H9 (cell line): ENCODE measurements at regions not wholly inside any gene's neighbourhood (a gene's known extent, or its start where the extent isn't known, plus 50 kb on each side); places are given as distances from the start of the nearest gene placed in this dataset.

Experiments
- DNase-seq: peaks from one replicate; pipeline ENCODE4 v3.0.0-alpha.2; 2017
- H2AFZ ChIP-seq: one replicate; pipeline ENCODE4 v1.6.1; 2013; ENCODE audit warnings: mild to moderate bottlenecking, low read length, control low read depth, moderate library complexity
- H2AK5ac ChIP-seq: 2 replicates; pipeline ENCODE4 v1.6.1; 2013; ENCODE audit warnings: low read length, control low read depth, mixed read lengths; ENCODE audit not compliant: insufficient read length
- H2BK120ac ChIP-seq: one replicate; pipeline ENCODE4 v1.6.1; 2013; ENCODE audit warnings: low read depth, mild to moderate bottlenecking, low read length, control low read depth, inconsistent platforms; ENCODE audit not compliant: poor library complexity, severe bottlenecking
- H2BK12ac ChIP-seq: 2 replicates; pipeline ENCODE4 v1.6.1; 2013; ENCODE audit warnings: low read length, control low read depth, mixed read lengths, low read depth; ENCODE audit not compliant: insufficient read length
- H2BK15ac ChIP-seq: 2 replicates; pipeline ENCODE4 v1.6.1; 2013; ENCODE audit warnings: low read depth, low read length, control low read depth
- H2BK20ac ChIP-seq: one replicate; pipeline ENCODE4 v1.6.1; 2013; ENCODE audit warnings: low read depth, mild to moderate bottlenecking, low read length, control low read depth, inconsistent platforms; ENCODE audit not compliant: poor library complexity, severe bottlenecking
- H2BK5ac ChIP-seq: 2 replicates; pipeline ENCODE4 v1.6.1; 2013; ENCODE audit warnings: low read length, control low read depth, mixed read lengths; ENCODE audit not compliant: insufficient read length
- H3K14ac ChIP-seq: 2 replicates; pipeline ENCODE4 v1.6.1; 2013; ENCODE audit warnings: low read length, control low read depth; ENCODE audit not compliant: insufficient read depth
- H3K18ac ChIP-seq: 2 replicates; pipeline ENCODE4 v1.6.1; 2013; ENCODE audit warnings: low read depth, mild to moderate bottlenecking, mixed read lengths, low read length, control low read depth; ENCODE audit not compliant: insufficient read length
- H3K23ac ChIP-seq: 2 replicates; pipeline ENCODE4 v1.6.1; 2013; ENCODE audit warnings: low read length, control low read depth, mixed read lengths, low read depth; ENCODE audit not compliant: insufficient read length
- H3K23me2 ChIP-seq: 2 replicates; pipeline ENCODE4 v1.6.1; 2013; ENCODE audit warnings: low read depth, mild to moderate bottlenecking, mixed read lengths, low read length, control low read depth; ENCODE audit not compliant: insufficient read length, poor library complexity, severe bottlenecking
- H3K27ac ChIP-seq: 2 replicates; pipeline ENCODE4 v1.5.1; 2013; ENCODE audit warnings: low read length, control low read depth, mixed read lengths, low read depth; ENCODE audit not compliant: insufficient read length
- H3K27me3 ChIP-seq: 2 replicates; pipeline ENCODE4 v1.6.1; 2013; ENCODE audit warnings: low read length, control low read depth, inconsistent platforms; ENCODE audit not compliant: insufficient read depth
- H3K4ac ChIP-seq: 2 replicates; pipeline ENCODE4 v1.6.1; 2013; ENCODE audit warnings: low read depth, mild to moderate bottlenecking, control low read depth, inconsistent platforms, low read length, moderate library complexity
- H3K4me1 ChIP-seq: 2 replicates; pipeline ENCODE4 v1.6.1; 2013; ENCODE audit warnings: low read length, control low read depth, inconsistent platforms; ENCODE audit not compliant: insufficient read depth
- H3K4me2 ChIP-seq: 2 replicates; pipeline ENCODE4 v1.6.1; 2013; ENCODE audit warnings: low read length, control low read depth, mixed read lengths; ENCODE audit not compliant: insufficient read length, insufficient read depth
- H3K56ac ChIP-seq: 2 replicates; pipeline ENCODE4 v1.6.1; 2013; ENCODE audit warnings: low read depth, mild to moderate bottlenecking, mixed read lengths, low read length, control low read depth; ENCODE audit not compliant: insufficient read length
- H3K79me1 ChIP-seq: 2 replicates; pipeline ENCODE4 v1.6.1; 2013; ENCODE audit warnings: low read depth, mild to moderate bottlenecking, moderate library complexity, low read length, control low read depth, inconsistent platforms; ENCODE audit not compliant: insufficient read depth, poor library complexity, severe bottlenecking
- H3K79me2 ChIP-seq: 2 replicates; pipeline ENCODE4 v1.6.1; 2013; ENCODE audit warnings: low read length, control low read depth, inconsistent platforms; ENCODE audit not compliant: insufficient read depth
- H3K9ac ChIP-seq: 2 replicates; pipeline ENCODE4 v1.6.1; 2013; ENCODE audit warnings: low read length, control low read depth, mixed read lengths; ENCODE audit not compliant: insufficient read length; ENCODE audit errors: extremely low read depth
- H3K9me3 ChIP-seq: one replicate; pipeline ENCODE4 v1.6.1; 2013; ENCODE audit warnings: low read depth, low read length, inconsistent platforms; ENCODE audit not compliant: control insufficient read depth
- H3T11ph ChIP-seq: one replicate; pipeline ENCODE4 v1.6.1; 2013; ENCODE audit warnings: mild to moderate bottlenecking, low read length, control low read depth, inconsistent platforms
- H4K20me1 ChIP-seq: one replicate; pipeline ENCODE4 v1.6.1; 2013; ENCODE audit not compliant: control insufficient read depth, insufficient read length, insufficient read depth
- H4K5ac ChIP-seq: 2 replicates; pipeline ENCODE4 v1.6.1; 2013; ENCODE audit warnings: low read depth, mild to moderate bottlenecking, mixed read lengths, low read length, control low read depth; ENCODE audit not compliant: insufficient read length
- H4K8ac ChIP-seq: replicated peaks from 2 replicates; pipeline ENCODE4 v1.6.1; 2013; ENCODE audit warnings: low read length, control low read depth, mixed read lengths, low read depth; ENCODE audit not compliant: insufficient read length
- H4K91ac ChIP-seq: 2 replicates; pipeline ENCODE4 v1.6.1; 2013; ENCODE audit warnings: low read depth, mild to moderate bottlenecking, moderate library complexity, mixed read lengths, low read length, control low read depth; ENCODE audit not compliant: insufficient read length
- H3K27ac Mint-ChIP-seq, 3 experiments: 2 replicates in 2 of 3; 3 replicates in 1 of 3; pipeline ENCODE4 v1.8.0; 2020 to 2021; ENCODE audit warnings: mixed read lengths in 3 of 3, mild to moderate bottlenecking in 1 of 3, moderate library complexity in 1 of 3
- H3K27me3 Mint-ChIP-seq: 2 replicates; pipeline ENCODE4 v1.8.0; 2021; ENCODE audit warnings: low read depth, mild to moderate bottlenecking, moderate library complexity, mixed read lengths
- H3K36me3 Mint-ChIP-seq, 3 experiments: 2 replicates in 2 of 3; 3 replicates in 1 of 3; pipeline ENCODE4 v1.8.0; 2020 to 2021; ENCODE audit warnings: low read depth in 3 of 3, mixed read lengths in 3 of 3; ENCODE audit not compliant: insufficient read depth in 1 of 3
- H3K4me1 Mint-ChIP-seq, 2 experiments: 2 replicates each; pipeline ENCODE4 v1.8.0; 2020; ENCODE audit warnings: mixed read lengths in 2 of 2
- H3K4me3 Mint-ChIP-seq, 2 experiments: 2 replicates in 1 of 2; 3 replicates in 1 of 2; pipeline ENCODE4 v1.8.0; 2020 to 2021; ENCODE audit warnings: mild to moderate bottlenecking in 2 of 2, mixed read lengths in 2 of 2, moderate library complexity in 1 of 2
- H3K9me3 Mint-ChIP-seq, 2 experiments: 2 replicates in 1 of 2; 3 replicates in 1 of 2; pipeline ENCODE4 v1.8.0; 2020; ENCODE audit warnings: mild to moderate bottlenecking in 2 of 2, mixed read lengths in 2 of 2, moderate library complexity in 1 of 2
- CTCF ChIP-seq: fragments of 200-600 bp; sonication (generic); conservative IDR thresholded peaks from 3 replicates; pipeline ENCODE4 v1.8.0; 2021; ENCODE audit warnings: antibody characterized with exemption, mild to moderate bottlenecking

GRCh38 chr2:71779774-71780105 is 326.4 kb downstream of the DYSF start:
- Histone ChIP-seq H3K79me1 (no peaks in the 10 kb centered on the region), H3K4me2 (no peak overlapping the region)
- H3K36me3 Mint-ChIP-seq = no peaks in the 10 kb centered on the region

More at GRCh38 chr2:71779774-71780105, 326.4 kb downstream of the DYSF start:
- Histone ChIP-seq H3K27ac (no peak overlapping the region), H2BK5ac (no peak overlapping the region), H3K18ac (no peak overlapping the region), H3K27me3 (no peaks in the 10 kb centered on the region; the same call in 1 of the 2 replicates), H2BK15ac (no peak overlapping the region), H2AFZ (no peak overlapping the region), H3K4ac (no peak overlapping the region), H2BK20ac (no peak overlapping the region), H3T11ph (no peak overlapping the region), H4K20me1 (no peaks in the 10 kb centered on the region), H2AK5ac (no peak overlapping the region), H4K91ac (no peak overlapping the region), H3K23me2 (no peaks in the 10 kb centered on the region), H4K5ac (no peak overlapping the region), H3K79me2 (no peaks in the 10 kb centered on the region), H3K56ac (no peak overlapping the region), H4K8ac (no peak overlapping the region), H3K9me3 (no peaks in the 10 kb centered on the region), H2BK12ac (no peak overlapping the region), H3K4me1 (no peaks in the 10 kb centered on the region), H3K9ac (no peak overlapping the region), H3K14ac (no peak overlapping the region), H3K23ac (no peak overlapping the region), H2BK120ac (no peak overlapping the region)
- Mint-ChIP-seq H3K4me3 (no peak overlapping the region), H3K27ac (no peak overlapping the region), H3K27me3 (peaks cover 2% of the 10 kb centered on the region; the same call in 1 of the 2 replicates), H3K4me1 (peaks cover 0 to 4% of the 10 kb centered on the region in 2 experiments; a peak in 2 of 4 replicates), H3K9me3 (no peaks in the 10 kb centered on the region)
- TF ChIP-seq CTCF = no peak
- no peak for DNase-seq
